ENCODE measurements at regions not wholly inside any gene's neighbourhood (a gene's known extent, or its start where the extent isn't known, plus 50 kb on each side); places are given as distances from the start of the nearest gene placed in this dataset.
A peak's percentile ranks its signal among the peaks of the same experiment; 100 is the strongest.
"Not testable (repeated sequence)": the region's sequence is repeated elsewhere in the genome, so short reads cannot be mapped to it uniquely, and the experiment has no call there.

DNA sequence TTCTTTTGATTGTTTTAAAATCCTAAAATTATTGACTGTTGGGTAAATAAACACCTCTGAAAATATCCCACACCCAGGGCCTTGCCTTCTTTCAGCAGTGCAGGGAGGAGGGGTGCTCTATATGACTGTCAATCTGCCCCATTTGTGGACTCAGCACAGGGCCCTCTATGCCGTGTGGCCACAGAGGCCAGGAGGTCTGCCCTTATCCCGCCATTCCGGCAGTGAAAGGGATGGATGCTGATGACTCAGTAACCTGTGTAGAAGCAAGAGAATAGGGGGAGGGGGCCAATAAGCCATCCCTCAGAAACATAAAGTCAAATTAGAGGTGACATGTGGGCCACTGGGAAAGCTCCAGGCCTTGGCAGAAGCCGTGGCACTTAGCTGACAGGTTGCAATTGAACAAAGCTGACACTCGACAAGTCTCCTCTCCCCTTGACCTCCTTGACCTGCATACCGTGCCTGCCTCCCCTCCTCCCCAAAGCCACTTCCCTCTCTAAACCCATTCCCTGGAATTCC lies 281.4 kb upstream of the DYNLRB2 start:
- no peak overlapping the region for H2AFZ ChIP-seq

DNA sequence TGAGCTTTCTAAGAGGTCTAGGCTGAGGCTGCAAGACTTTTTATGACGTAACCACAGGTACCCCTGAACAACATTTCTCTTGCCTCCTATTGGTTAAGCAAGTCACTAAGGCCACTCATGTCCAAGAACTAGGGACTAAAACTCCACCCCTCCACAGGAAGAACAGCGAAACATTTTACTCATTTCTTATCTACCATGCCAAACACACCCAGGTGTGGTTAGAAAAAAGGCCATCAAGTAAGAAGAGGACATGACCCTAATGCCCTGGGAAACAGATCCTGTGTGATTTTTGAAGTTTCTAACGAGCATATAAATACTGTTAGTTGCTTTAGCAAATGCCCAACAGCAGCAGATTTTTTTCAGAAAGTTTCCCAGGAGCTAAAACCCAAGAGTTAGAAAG lies 282.4 kb upstream of the DYNLRB2 start:
- Histone ChIP-seq H3K4me2 (ENCODE audit: low read length) (no peak overlapping the region), H3K9ac (no peak overlapping the region), H3K4me3 (ENCODE audit: low read depth, low read length) (no peak overlapping the region), H3K9me3 (ENCODE audit: control insufficient read depth, low read length) (no peaks in the 10 kb centered on the region), H3K4me1 (peaks cover 5% of the 10 kb centered on the region), H3K27me3 (ENCODE audit: control insufficient read depth, insufficient read depth, low read length) (no peaks in the 10 kb centered on the region), H3K79me2 (no peaks in the 10 kb centered on the region), H2AFZ (no peak overlapping the region), H3K27ac (no peak overlapping the region), H3K36me3 (ENCODE audit: control insufficient read depth, insufficient read depth, low read length) (no peaks in the 10 kb centered on the region)
- TF ChIP-seq, protein P1, sequence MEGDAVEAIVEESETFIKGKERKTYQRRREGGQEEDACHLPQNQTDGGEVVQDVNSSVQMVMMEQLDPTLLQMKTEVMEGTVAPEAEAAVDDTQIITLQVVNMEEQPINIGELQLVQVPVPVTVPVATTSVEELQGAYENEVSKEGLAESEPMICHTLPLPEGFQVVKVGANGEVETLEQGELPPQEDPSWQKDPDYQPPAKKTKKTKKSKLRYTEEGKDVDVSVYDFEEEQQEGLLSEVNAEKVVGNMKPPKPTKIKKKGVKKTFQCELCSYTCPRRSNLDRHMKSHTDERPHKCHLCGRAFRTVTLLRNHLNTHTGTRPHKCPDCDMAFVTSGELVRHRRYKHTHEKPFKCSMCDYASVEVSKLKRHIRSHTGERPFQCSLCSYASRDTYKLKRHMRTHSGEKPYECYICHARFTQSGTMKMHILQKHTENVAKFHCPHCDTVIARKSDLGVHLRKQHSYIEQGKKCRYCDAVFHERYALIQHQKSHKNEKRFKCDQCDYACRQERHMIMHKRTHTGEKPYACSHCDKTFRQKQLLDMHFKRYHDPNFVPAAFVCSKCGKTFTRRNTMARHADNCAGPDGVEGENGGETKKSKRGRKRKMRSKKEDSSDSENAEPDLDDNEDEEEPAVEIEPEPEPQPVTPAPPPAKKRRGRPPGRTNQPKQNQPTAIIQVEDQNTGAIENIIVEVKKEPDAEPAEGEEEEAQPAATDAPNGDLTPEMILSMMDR (IDR thresholded peaks at IDR 0.05): no peak

More for the DNA sequence above, 281.4 kb upstream of the DYNLRB2 start:
- Histone ChIP-seq H3K27ac (no peak overlapping the region), H3K36me3 (ENCODE audit: control insufficient read depth, insufficient read depth, low read length) (no peaks in the 10 kb centered on the region), H3K9me3 (ENCODE audit: control insufficient read depth, low read length) (no peaks in the 10 kb centered on the region), H3K4me3 (ENCODE audit: low read depth, low read length) (no peak overlapping the region), H3K4me1 (no peaks in the 10 kb centered on the region), H3K79me2 (no peaks in the 10 kb centered on the region), H3K4me2 (ENCODE audit: low read length) (no peak overlapping the region), H3K9ac (no peak overlapping the region), H3K27me3 (ENCODE audit: control insufficient read depth, insufficient read depth, low read length) (no peaks in the 10 kb centered on the region)
- TF ChIP-seq, protein P1 (IDR thresholded peaks at IDR 0.05): no peak

- Histone ChIP-seq H3K27me3 (ENCODE audit: control insufficient read depth, insufficient read depth, low read length) (no peaks in the 10 kb centered on the region), H3K9ac (no peak overlapping the region), H3K9me3 (ENCODE audit: control insufficient read depth, low read length) (no peaks in the 10 kb centered on the region), H3K79me2 (no peaks in the 10 kb centered on the region), H3K4me3 (ENCODE audit: low read depth, low read length) (no peak overlapping the region), H3K27ac (no peak overlapping the region), H2AFZ (no peak overlapping the region), H3K4me1 (peaks cover 8% of the 10 kb centered on the region), H3K4me2 (ENCODE audit: low read length) (no peak overlapping the region), H3K36me3 (ENCODE audit: control insufficient read depth, insufficient read depth, low read length) (no peaks in the 10 kb centered on the region)
- TF ChIP-seq, protein P1 (IDR thresholded peaks at IDR 0.05): no peak
Measured at GRCh38 chr16:80254970-80255369, 285.8 kb upstream of the DYNLRB2 start.

GRCh38 chr16:80253741-80254140 lies 287.1 kb upstream of the DYNLRB2 start:
- Histone ChIP-seq H3K4me3 (ENCODE audit: low read depth, low read length) (peak overlapping the region; percentile 2), H2AFZ (peak overlapping the region; percentile 65), H3K4me1 (peaks cover 8% of the 10 kb centered on the region), H3K4me2 (ENCODE audit: low read length) (peak overlapping the region; percentile 32), H3K27me3 (ENCODE audit: control insufficient read depth, insufficient read depth, low read length) (no peaks in the 10 kb centered on the region), H3K79me2 (no peaks in the 10 kb centered on the region), H3K9ac (no peak overlapping the region), H3K27ac (no peak overlapping the region), H3K9me3 (ENCODE audit: control insufficient read depth, low read length) (no peaks in the 10 kb centered on the region), H3K36me3 (ENCODE audit: control insufficient read depth, insufficient read depth, low read length) (no peaks in the 10 kb centered on the region)
- TF ChIP-seq, protein P1 (IDR thresholded peaks at IDR 0.05): no peak

GRCh38 chr16:80250381-80250780 lies 290.4 kb upstream of the DYNLRB2 start:
- Histone ChIP-seq H3K4me1 (peaks cover 8% of the 10 kb centered on the region), H3K4me2 (ENCODE audit: low read length) (no peak overlapping the region), H3K9ac (no peak overlapping the region), H3K36me3 (ENCODE audit: control insufficient read depth, insufficient read depth, low read length) (no peaks in the 10 kb centered on the region), H3K4me3 (ENCODE audit: low read depth, low read length) (no peak overlapping the region), H3K27me3 (ENCODE audit: control insufficient read depth, insufficient read depth, low read length) (no peaks in the 10 kb centered on the region), H2AFZ (no peak overlapping the region), H3K79me2 (no peaks in the 10 kb centered on the region), H3K27ac (no peak overlapping the region), H3K9me3 (ENCODE audit: control insufficient read depth, low read length) (no peaks in the 10 kb centered on the region)
- TF ChIP-seq, protein P1 (IDR thresholded peaks at IDR 0.05): no peak

GRCh38 chr16:80243303-80243702 lies 297.5 kb upstream of the DYNLRB2 start:
- H3K4me1 ChIP-seq; H3K4me2 ChIP-seq (ENCODE audit: low read length); H3K4me3 ChIP-seq (ENCODE audit: low read depth, low read length); H3K36me3 ChIP-seq (ENCODE audit: control insufficient read depth, insufficient read depth, low read length); H3K27ac ChIP-seq; H2AFZ ChIP-seq; H3K9me3 ChIP-seq (ENCODE audit: control insufficient read depth, low read length); H3K27me3 ChIP-seq (ENCODE audit: control insufficient read depth, insufficient read depth, low read length); H3K9ac ChIP-seq; H3K79me2 ChIP-seq: not testable (repeated sequence)

DNA sequence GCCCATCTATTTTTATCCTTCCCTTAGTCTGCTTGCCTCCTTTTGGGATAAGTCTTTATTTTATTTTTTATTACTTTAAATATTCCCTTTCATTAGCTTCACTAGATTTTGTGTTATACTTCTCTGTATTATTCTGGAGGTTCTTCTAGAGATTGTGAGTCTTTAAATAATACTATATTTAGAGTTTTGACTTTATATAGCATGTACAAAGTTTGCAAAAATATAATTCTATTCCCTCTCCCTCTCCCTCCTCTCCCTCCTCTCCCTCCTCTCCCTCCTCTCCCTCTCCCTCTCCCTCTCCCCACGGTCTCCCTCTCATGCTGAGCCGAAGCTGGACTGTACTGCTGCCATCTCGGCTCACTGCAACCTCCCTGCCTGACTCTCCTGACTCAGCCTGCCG lies 298.5 kb upstream of the DYNLRB2 start:
- H3K27me3 ChIP-seq (ENCODE audit: control insufficient read depth, insufficient read depth, low read length); H3K4me3 ChIP-seq (ENCODE audit: low read depth, low read length); H2AFZ ChIP-seq: not testable (repeated sequence)

More for the DNA sequence above, 298.5 kb upstream of the DYNLRB2 start:
- H3K79me2 ChIP-seq; H3K9ac ChIP-seq; H3K9me3 ChIP-seq (ENCODE audit: control insufficient read depth, low read length); H3K4me2 ChIP-seq (ENCODE audit: low read length); H3K36me3 ChIP-seq (ENCODE audit: control insufficient read depth, insufficient read depth, low read length); H3K27ac ChIP-seq; H3K4me1 ChIP-seq: not testable (repeated sequence)

All from parathyroid adenoma (tissue), 2 donors.